ENCODE measurements at regions not wholly inside any gene's neighbourhood (a gene's known extent, or its start where the extent isn't known, plus 50 kb on each side); places are given as distances from the start of the nearest gene placed in this dataset.
"Not testable (repeated sequence)": the region's sequence is repeated elsewhere in the genome, so short reads cannot be mapped to it uniquely, and the experiment has no call there.

- DNase-seq (ENCODE audit: low spot score): no peak
Measured at GRCh38 chr5:111820072-111820471, 63.1 kb upstream of the NREP start.

GRCh38 chr5:111819028-111819427 is 62.0 kb upstream of the NREP start:
- not testable (repeated sequence) for DNase-seq (ENCODE audit: low spot score)

GRCh38 chr5:111813537-111813936 is 56.5 kb upstream of the NREP start:
- no peak for DNase-seq (ENCODE audit: low spot score)

- no peak for DNase-seq (ENCODE audit: low spot score)
Measured at GRCh38 chr5:111810112-111810511, 53.1 kb upstream of the NREP start.
